WTC11 (cell line): ENCODE measurements at regions not wholly inside any gene's neighbourhood (a gene's known extent, or its start where the extent isn't known, plus 50 kb on each side); places are given as distances from the start of the nearest gene placed in this dataset.

ENCODE experiments used
- ATAC-seq: fragments of 200-7000 bp; cut with Tn5 transposase; 2 replicates; pipeline ENCODE4 v1.10.0; 2021; ENCODE audit warnings: mild to moderate bottlenecking, moderate library complexity
- CTCF ChIA-PET: fragments of 300-600 bp; sonication (Branson Sonifier 250); formaldehyde crosslinking; loops from one replicate; lab custom pipeline; 2021; ENCODE audit warnings: antibody characterized with exemption; lab: Charles Lee
- POLR2A ChIA-PET: fragments of 350-600 bp; sonication (Branson Sonifier 250); formaldehyde crosslinking; loops from one replicate; lab custom pipeline; 2021; ENCODE audit warnings: antibody characterized with exemption; lab: Charles Lee
- DNase-seq: peaks from one replicate; pipeline ENCODE4 v3.0.0; 2021; ENCODE audit warnings: low spot score
- H3K27ac Mint-ChIP-seq: 2 replicates; pipeline ENCODE4 v1.8.0; 2021; ENCODE audit warnings: mixed read lengths
- H3K27me3 Mint-ChIP-seq: 2 replicates; pipeline ENCODE4 v1.8.0; 2021; ENCODE audit warnings: low read depth, mild to moderate bottlenecking, moderate library complexity, mixed read lengths
- H3K36me3 Mint-ChIP-seq: 2 replicates; pipeline ENCODE4 v1.8.0; 2021; ENCODE audit warnings: mixed read lengths
- H3K4me1 Mint-ChIP-seq: 2 replicates; pipeline ENCODE4 v1.8.0; 2022; ENCODE audit warnings: mixed read lengths
- H3K4me3 Mint-ChIP-seq: 2 replicates; pipeline ENCODE4 v1.8.0; 2021; ENCODE audit warnings: mild to moderate bottlenecking, moderate library complexity, mixed read lengths
- H3K9me3 Mint-ChIP-seq: 2 replicates; pipeline ENCODE4 v1.8.0; 2021; ENCODE audit warnings: mixed read lengths
- AFF4 ChIP-seq: sonication (generic); formaldehyde crosslinking; IDR thresholded peaks from 2 replicates; pipeline ENCODE4 v1.8.1; 2023; ENCODE audit warnings: mild to moderate bottlenecking, missing genetic modification reagents, borderline replicate concordance
- ATF6 ChIP-seq: sonication (generic); formaldehyde crosslinking; IDR thresholded peaks from 2 replicates; pipeline ENCODE4 v1.8.1; 2023; ENCODE audit warnings: mild to moderate bottlenecking, missing genetic modification reagents
- CREB1 ChIP-seq: sonication (generic); formaldehyde crosslinking; IDR thresholded peaks from 2 replicates; pipeline ENCODE4 v1.8.0; 2023; ENCODE audit warnings: mild to moderate bottlenecking, missing genetic modification reagents
- CREM ChIP-seq: sonication (generic); formaldehyde crosslinking; IDR thresholded peaks from 2 replicates; pipeline ENCODE4 v1.8.1; 2022; ENCODE audit warnings: mild to moderate bottlenecking, missing genetic modification reagents, moderate library complexity
- E2F1 ChIP-seq: sonication (generic); formaldehyde crosslinking; IDR thresholded peaks from 2 replicates; pipeline ENCODE4 v1.8.0; 2022; ENCODE audit warnings: mild to moderate bottlenecking, missing genetic modification reagents
- FOXK1 ChIP-seq: sonication (generic); formaldehyde crosslinking; IDR thresholded peaks from 2 replicates; pipeline ENCODE4 v1.8.0; 2022; ENCODE audit warnings: mild to moderate bottlenecking, moderate library complexity, missing genetic modification reagents
- GRHL2 ChIP-seq: fragments of 250-450 bp; sonication (Bioruptor Pico); IDR thresholded peaks from 2 replicates; pipeline ENCODE4 v1.8.0; 2022; ENCODE audit warnings: mild to moderate bottlenecking, moderate library complexity; ENCODE audit not compliant: insufficient replicate concordance, severe bottlenecking
- IRF2 ChIP-seq: sonication (generic); formaldehyde crosslinking; IDR thresholded peaks from 2 replicates; pipeline ENCODE4 v1.8.0; 2022; ENCODE audit warnings: low read depth, missing genetic modification reagents, borderline replicate concordance
- SOX15 ChIP-seq: fragments of 250-450 bp; sonication (Bioruptor Pico); IDR thresholded peaks from 2 replicates; pipeline ENCODE4 v1.9.0; 2021; ENCODE audit warnings: mild to moderate bottlenecking
- TEAD4 ChIP-seq: sonication (generic); formaldehyde crosslinking; IDR thresholded peaks from 2 replicates; pipeline ENCODE4 v1.8.0; 2022; ENCODE audit warnings: mild to moderate bottlenecking, missing genetic modification reagents
- TP53 ChIP-seq: sonication (generic); formaldehyde crosslinking; IDR thresholded peaks from 2 replicates; pipeline ENCODE4 v1.8.1; 2023; ENCODE audit warnings: mild to moderate bottlenecking, missing genetic modification reagents
- ZNF219 ChIP-seq: sonication (generic); formaldehyde crosslinking; IDR thresholded peaks from 2 replicates; pipeline ENCODE4 v1.8.0; 2023; ENCODE audit warnings: missing genetic modification reagents, mild to moderate bottlenecking, borderline replicate concordance
- ZNF263 ChIP-seq: sonication (generic); formaldehyde crosslinking; IDR thresholded peaks from 2 replicates; pipeline ENCODE4 v1.8.1; 2022; ENCODE audit warnings: low read depth, mild to moderate bottlenecking, moderate library complexity, missing genetic modification reagents
- ZSCAN18 ChIP-seq: fragments of 250-450 bp; sonication (Bioruptor Pico); IDR thresholded peaks from 2 replicates; pipeline ENCODE4 v2.1.2; 2022; ENCODE audit warnings: mild to moderate bottlenecking, moderate library complexity

- H3K9me3 Mint-ChIP-seq = no peaks in the 10 kb centered on the region
- TF ChIP-seq ATF6 (CRISPR knock-in tag) = no peak
- no peak for TF ChIP-seq GRHL2 (CRISPR knock-in tag)
- no peak for TF ChIP-seq CREM
- TF ChIP-seq IRF2 (CRISPR knock-in tag) = no peak
- TF ChIP-seq ZNF219 (CRISPR knock-in tag) = no peak
- no peak for TF ChIP-seq SOX15
- no peak for TF ChIP-seq ZNF263
- TF ChIP-seq ZSCAN18 (CRISPR knock-in tag) = no peak
- no peak for TF ChIP-seq TP53 (CRISPR knock-in tag)
Observed at GRCh38 chrX:5586726-5587125, 641.9 kb downstream of the NLGN4X start.

GRCh38 chrX:5575407-5575806 lies 653.3 kb downstream of the NLGN4X start:
- ChIA-PET POLR2A (no interaction called here), CTCF (no interaction called here)
- no peaks in the 10 kb centered on the region for H3K27me3 Mint-ChIP-seq
- H3K4me1 Mint-ChIP-seq = peaks cover 6% of the 10 kb centered on the region
- 0 out of 2 replicates have a peak, but pooled peaks cover 3% of the 10 kb centered on the region for H3K9me3 Mint-ChIP-seq
- TF ChIP-seq ATF6 (CRISPR knock-in tag) (no peak), AFF4 (no peak), TEAD4 (no peak), E2F1 (no peak), TP53 (CRISPR knock-in tag) (no peak), CREB1 (CRISPR knock-in tag) (no peak), ZNF263 (no peak), FOXK1 (no peak)
- H3K27ac Mint-ChIP-seq = no peak overlapping the region
- no peak overlapping the region for H3K4me3 Mint-ChIP-seq
- no peak for ATAC-seq
- H3K36me3 Mint-ChIP-seq = no peaks in the 10 kb centered on the region
- no peak for DNase-seq

More at GRCh38 chrX:5586726-5587125, 641.9 kb downstream of the NLGN4X start:
- no peaks in the 10 kb centered on the region for H3K27me3 Mint-ChIP-seq
- ChIA-PET POLR2A (no interaction called here), CTCF (no interaction called here)
- H3K4me3 Mint-ChIP-seq = no peak overlapping the region
- DNase-seq (no peak), ATAC-seq (no peak)
- H3K36me3 Mint-ChIP-seq = no peaks in the 10 kb centered on the region
- H3K27ac Mint-ChIP-seq = no peak overlapping the region
- no peaks in the 10 kb centered on the region for H3K4me1 Mint-ChIP-seq
